LNCaP clone FGC (cell line): ENCODE measurements at regions not wholly inside any gene's neighbourhood (a gene's known extent, or its start where the extent isn't known, plus 50 kb on each side); places are given as distances from the start of the nearest gene placed in this dataset.
A peak's percentile ranks its signal among the peaks of the same experiment; 100 is the strongest.

ENCODE experiments used
- DNase-seq: peaks from one replicate; pipeline ENCODE4 v3.0.0-alpha.2; 2011; ENCODE audit warnings: low read depth
- H3K4me3 ChIP-seq: 2 replicates; pipeline ENCODE4 v1.5.1; 2011; ENCODE audit warnings: mild to moderate bottlenecking, low read depth, low read length, control low read depth
- CTCF ChIP-seq: IDR thresholded peaks from 2 replicates; pipeline ENCODE4 v1.5.1; 2012; ENCODE audit warnings: mild to moderate bottlenecking; ENCODE audit not compliant: control insufficient read depth, insufficient read depth; ENCODE audit errors: extremely low read depth

GRCh38 chr11:57120192-57120965 lies 61.4 kb upstream of the LRRC55 start:
- no peak for DNase-seq
- H3K4me3 ChIP-seq, result no peak overlapping the region
- no peak for TF ChIP-seq CTCF

GRCh38 chr11:57121996-57122395 lies 59.8 kb upstream of the LRRC55 start:
- H3K4me3 ChIP-seq, result no peak overlapping the region
- TF ChIP-seq CTCF, result no peak
- DNase-seq, result peak; percentile 18

GRCh38 chr11:57123590-57123989 lies 58.2 kb upstream of the LRRC55 start:
- DNase-seq, result no peak
- no peak for TF ChIP-seq CTCF
- H3K4me3 ChIP-seq, result no peak overlapping the region

GRCh38 chr11:57124505-57124904 lies 57.2 kb upstream of the LRRC55 start:
- no peak for TF ChIP-seq CTCF
- DNase-seq, result no peak
- H3K4me3 ChIP-seq, result no peak overlapping the region

- no peak overlapping the region for H3K4me3 ChIP-seq
- DNase-seq, result no peak
- no peak for TF ChIP-seq CTCF
These were observed 56.8 kb upstream of the LRRC55 start for GRCh38 chr11:57124917-57125316.

GRCh38 chr11:57126766-57127400 lies 54.9 kb upstream of the LRRC55 start:
- TF ChIP-seq CTCF, result no peak
- DNase-seq, result no peak
- no peak overlapping the region for H3K4me3 ChIP-seq
